Keratinocyte (primary cell): ENCODE measurements at regions not wholly inside any gene's neighbourhood (a gene's known extent, or its start where the extent isn't known, plus 50 kb on each side); places are given as distances from the start of the nearest gene placed in this dataset.
A peak's percentile ranks its signal among the peaks of the same experiment; 100 is the strongest.
"Not testable (repeated sequence)": the region's sequence is repeated elsewhere in the genome, so short reads cannot be mapped to it uniquely, and the experiment has no call there.

Experiments used
- DNase-seq: peaks from one replicate; pipeline ENCODE4 v3.0.0-alpha.2; 2011; ENCODE audit warnings: low read depth, missing footprints, low spot score
- FAIRE-seq: peaks from 2 replicates; lab custom pipeline; 2011; peaks lifted over from hg19 to GRCh38; lab: Jason Lieb, UNC
- H2AFZ ChIP-seq: 2 replicates; pipeline ENCODE4 v1.6.0; 2012; ENCODE audit warnings: low read length, control low read depth, inconsistent platforms; ENCODE audit not compliant: control insufficient read depth
- H3K27ac ChIP-seq: 2 replicates; pipeline ENCODE4 v1.5.1; 2011; ENCODE audit warnings: low read length; ENCODE audit not compliant: control insufficient read depth, insufficient read depth
- H3K27me3 ChIP-seq: 3 replicates; pipeline ENCODE4 v1.6.0; 2011; ENCODE audit warnings: low read length; ENCODE audit not compliant: control insufficient read depth, insufficient read depth; ENCODE audit errors: extremely low read depth
- H3K36me3 ChIP-seq, 2 experiments: 2 replicates in 1 of 2; 3 replicates in 1 of 2; pipeline ENCODE4 v1.5.1; 2011; ENCODE audit warnings: low read length in 2 of 2, mild to moderate bottlenecking in 1 of 2; ENCODE audit not compliant: control insufficient read depth in 2 of 2, insufficient read depth in 2 of 2; ENCODE audit errors: extremely low read depth in 1 of 2
- H3K4me1 ChIP-seq: 3 replicates; pipeline ENCODE4 v1.5.1; 2011; ENCODE audit warnings: low read length; ENCODE audit not compliant: control insufficient read depth, insufficient read depth; ENCODE audit errors: extremely low read depth
- H3K4me2 ChIP-seq: 3 replicates; pipeline ENCODE4 v1.6.0; 2011; ENCODE audit warnings: low read depth, low read length; ENCODE audit not compliant: control insufficient read depth, insufficient read depth; ENCODE audit errors: extremely low read depth
- H3K4me3 ChIP-seq, 3 experiments: fragments of 200-600 bp in 1 of 3; sonication (generic) in 1 of 3; 2 replicates in 2 of 3; 3 replicates in 1 of 3; pipeline ENCODE4 v1.5.1; 2011 to 2016; ENCODE audit warnings: low read length in 3 of 3, mild to moderate bottlenecking in 3 of 3, control low read depth in 2 of 3, inconsistent platforms in 1 of 3, low read depth in 1 of 3, mixed read lengths in 1 of 3, mixed run types in 1 of 3, moderate library complexity in 1 of 3; ENCODE audit not compliant: control insufficient read depth in 2 of 3, insufficient read depth in 2 of 3; ENCODE audit errors: extremely low read depth in 1 of 3
- H3K79me2 ChIP-seq: 2 replicates; pipeline ENCODE4 v1.6.0; 2012; ENCODE audit warnings: low read length; ENCODE audit not compliant: control insufficient read depth, insufficient read depth
- H3K9ac ChIP-seq: 3 replicates; pipeline ENCODE4 v1.6.0; 2011; ENCODE audit warnings: low read length; ENCODE audit not compliant: control insufficient read depth, insufficient read depth; ENCODE audit errors: extremely low read depth
- H3K9me1 ChIP-seq: 3 replicates; pipeline ENCODE4 v1.6.0; 2011; ENCODE audit warnings: low read length; ENCODE audit not compliant: control insufficient read depth, insufficient read depth; ENCODE audit errors: extremely low read depth
- H3K9me3 ChIP-seq: 2 replicates; pipeline ENCODE4 v1.5.1; 2012; ENCODE audit warnings: low read depth, low read length; ENCODE audit not compliant: control insufficient read depth
- H4K20me1 ChIP-seq: 3 replicates; pipeline ENCODE4 v1.6.0; 2011; ENCODE audit warnings: low read length; ENCODE audit not compliant: control insufficient read depth, insufficient read depth; ENCODE audit errors: extremely low read depth
- CTCF ChIP-seq, 3 experiments: IDR thresholded peaks in 1 of 3; conservative IDR thresholded peaks in 1 of 3; optimal IDR thresholded peaks in 1 of 3; 2 replicates in 2 of 3; 3 replicates in 1 of 3; pipeline versions ENCODE3 to v1.5.1; 2011; ENCODE audit warnings: low read length in 3 of 3, mild to moderate bottlenecking in 3 of 3, moderate library complexity in 2 of 3, control low read depth in 1 of 3, inconsistent platforms in 1 of 3; ENCODE audit not compliant: insufficient read depth in 2 of 3; ENCODE audit errors: extremely low read depth in 1 of 3
- EZH2 ChIP-seq: IDR thresholded peaks from one replicate; pipeline ENCODE4 v1.6.1; 2012; ENCODE audit warnings: inconsistent platforms, mild to moderate bottlenecking, low read length, moderate library complexity
- dilution Hi-C: fragments of 300-500 bp; cut with MboI; formaldehyde crosslinking; loops from one replicate; pipeline ENCODE4 v1.7.0; 2020; ENCODE audit warnings: low sequenced_read_pairs; ENCODE audit not compliant: extremely low pct_ligation_motif_present

GRCh38 chr9:88837731-88838130, 153.5 kb upstream of the S1PR3 start:
- dilution Hi-C loops: no loop called here
- Histone ChIP-seq H3K4me3 (no peak overlapping the region), H3K27me3 (no peaks in the 10 kb centered on the region), H4K20me1 (no peaks in the 10 kb centered on the region), H3K79me2 (no peaks in the 10 kb centered on the region), H3K36me3 (no peaks in the 10 kb centered on the region), H3K9ac (no peak overlapping the region), H3K9me3 (no peaks in the 10 kb centered on the region), H3K27ac (no peak overlapping the region), H3K4me2 (no peak overlapping the region), H2AFZ (no peak overlapping the region), H3K9me1 (no peaks in the 10 kb centered on the region), H3K4me1 (peaks cover 22% of the 10 kb centered on the region)
- TF ChIP-seq CTCF (optimal IDR thresholded peaks at IDR 0.05 in 1 of 3, IDR thresholded peaks at IDR 0.05 in 1 of 3, conservative IDR thresholded peaks at IDR 0.05 in 1 of 3; ENCODE audit: extremely low read depth in 1 of 3, insufficient read depth in 2 of 3, low read length in 3 of 3) (no peak), EZH2 (no peak)
- DNase-seq (no peak), FAIRE-seq (no peak)

- H3K36me3 ChIP-seq, H3K9me3 ChIP-seq, H3K9ac ChIP-seq, H3K27ac ChIP-seq, H2AFZ ChIP-seq, H3K4me1 ChIP-seq, H3K4me3 ChIP-seq, FAIRE-seq, H3K27me3 ChIP-seq, H3K9me1 ChIP-seq, H3K4me2 ChIP-seq, H3K79me2 ChIP-seq, H4K20me1 ChIP-seq, DNase-seq, dilution Hi-C loops: not testable (repeated sequence)
Observed at GRCh38 chr9:88849878-88850277, 141.4 kb upstream of the S1PR3 start.

GRCh38 chr9:88852794-88853193, 138.5 kb upstream of the S1PR3 start:
- Histone ChIP-seq H3K4me3 (no peak overlapping the region), H3K27me3 (no peaks in the 10 kb centered on the region), H3K9ac (no peak overlapping the region), H4K20me1 (no peaks in the 10 kb centered on the region), H3K9me3 (no peaks in the 10 kb centered on the region), H3K4me2 (peak overlapping the region; percentile 13), H3K36me3 (no peaks in the 10 kb centered on the region), H3K79me2 (no peaks in the 10 kb centered on the region), H2AFZ (no peak overlapping the region), H3K27ac (no peak overlapping the region), H3K4me1 (peaks cover 6% of the 10 kb centered on the region), H3K9me1 (no peaks in the 10 kb centered on the region)
- dilution Hi-C loops: no loop called here
- DNase-seq: peak; percentile 53
- peak; percentile 82 for FAIRE-seq
- TF ChIP-seq EZH2 (no peak), CTCF (optimal IDR thresholded peaks at IDR 0.05 in 1 of 3, IDR thresholded peaks at IDR 0.05 in 1 of 3, conservative IDR thresholded peaks at IDR 0.05 in 1 of 3; ENCODE audit: extremely low read depth in 1 of 3, insufficient read depth in 2 of 3, low read length in 3 of 3) (no peak)
